NT2/D1 (cell line): ENCODE measurements at regions not wholly inside any gene's neighbourhood (a gene's known extent, or its start where the extent isn't known, plus 50 kb on each side); places are given as distances from the start of the nearest gene placed in this dataset.

Experiments used
- YY1 ChIP-seq: IDR thresholded peaks from 2 replicates; pipeline ENCODE4 v1.6.1; 2011; ENCODE audit not compliant: insufficient read length, insufficient read depth
- ZNF274 ChIP-seq: IDR thresholded peaks from 2 replicates; pipeline ENCODE4 v1.6.1; 2011; ENCODE audit warnings: mild to moderate bottlenecking, low read depth, low read length

GRCh38 chrX:122203399-122203798 lies 980.7 kb upstream of the GRIA3 start:
- TF ChIP-seq ZNF274 (no peak), YY1 (no peak)
